ENCODE measurements at regions not wholly inside any gene's neighbourhood (a gene's known extent, or its start where the extent isn't known, plus 50 kb on each side); places are given as distances from the start of the nearest gene placed in this dataset.

DNA sequence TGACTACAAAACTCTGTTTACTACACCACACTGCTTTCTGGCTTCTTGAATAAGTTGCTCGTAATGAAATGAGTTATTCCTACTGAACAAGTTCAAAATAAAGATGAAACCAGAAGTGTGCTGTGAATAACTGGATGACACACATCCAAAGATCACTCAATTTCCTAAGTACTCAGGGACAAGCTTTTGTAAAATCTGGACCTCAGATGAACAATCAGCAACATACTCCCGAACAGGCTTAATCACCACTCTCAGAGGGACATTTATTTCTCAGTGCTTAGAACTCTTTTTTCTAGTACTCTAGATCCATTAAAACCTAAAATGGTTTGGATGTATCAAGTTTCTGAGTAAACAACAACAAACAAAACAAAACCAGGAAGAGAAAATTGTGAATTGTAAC lies 61.5 kb upstream of the EXOC1L start:
- Histone ChIP-seq H3K27me3 (ENCODE audit: insufficient read depth, low read length) (no peaks in the 10 kb centered on the region), H3K79me2 (ENCODE audit: insufficient read depth, low read length) (no peaks in the 10 kb centered on the region), H3F3A (ENCODE audit: insufficient read depth, low read length) (no peaks in the 10 kb centered on the region), H3K4me1 (ENCODE audit: insufficient read depth, low read length, severe bottlenecking) (no peaks in the 10 kb centered on the region), H4K20me1 (ENCODE audit: insufficient read depth, low read length) (no peaks in the 10 kb centered on the region), H3K27ac (ENCODE audit: low read depth, low read length, poor library complexity, severe bottlenecking) (no peak overlapping the region), H3K4me3 (ENCODE audit: low read depth, low read length, poor library complexity, severe bottlenecking) (no peak overlapping the region), H3K9ac (ENCODE audit: low read length) (no peak overlapping the region), H3K36me3 (ENCODE audit: insufficient read depth, low read length) (no peaks in the 10 kb centered on the region), H3K9me3 (ENCODE audit: low read length) (no peaks in the 10 kb centered on the region), H2AFZ (ENCODE audit: low read length) (no peak overlapping the region), H3K4me2 (ENCODE audit: low read length) (no peak overlapping the region), H3K9me2 (ENCODE audit: low read depth, low read length) (no peaks in the 10 kb centered on the region)
- TF ChIP-seq EZH2 (IDR thresholded peaks at IDR 0.05; ENCODE audit: borderline replicate concordance, low read length), result no peak
- TF ChIP-seq, protein P1, sequence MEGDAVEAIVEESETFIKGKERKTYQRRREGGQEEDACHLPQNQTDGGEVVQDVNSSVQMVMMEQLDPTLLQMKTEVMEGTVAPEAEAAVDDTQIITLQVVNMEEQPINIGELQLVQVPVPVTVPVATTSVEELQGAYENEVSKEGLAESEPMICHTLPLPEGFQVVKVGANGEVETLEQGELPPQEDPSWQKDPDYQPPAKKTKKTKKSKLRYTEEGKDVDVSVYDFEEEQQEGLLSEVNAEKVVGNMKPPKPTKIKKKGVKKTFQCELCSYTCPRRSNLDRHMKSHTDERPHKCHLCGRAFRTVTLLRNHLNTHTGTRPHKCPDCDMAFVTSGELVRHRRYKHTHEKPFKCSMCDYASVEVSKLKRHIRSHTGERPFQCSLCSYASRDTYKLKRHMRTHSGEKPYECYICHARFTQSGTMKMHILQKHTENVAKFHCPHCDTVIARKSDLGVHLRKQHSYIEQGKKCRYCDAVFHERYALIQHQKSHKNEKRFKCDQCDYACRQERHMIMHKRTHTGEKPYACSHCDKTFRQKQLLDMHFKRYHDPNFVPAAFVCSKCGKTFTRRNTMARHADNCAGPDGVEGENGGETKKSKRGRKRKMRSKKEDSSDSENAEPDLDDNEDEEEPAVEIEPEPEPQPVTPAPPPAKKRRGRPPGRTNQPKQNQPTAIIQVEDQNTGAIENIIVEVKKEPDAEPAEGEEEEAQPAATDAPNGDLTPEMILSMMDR (IDR thresholded peaks at IDR 0.05; ENCODE audit: low read length), result no peak

DNA sequence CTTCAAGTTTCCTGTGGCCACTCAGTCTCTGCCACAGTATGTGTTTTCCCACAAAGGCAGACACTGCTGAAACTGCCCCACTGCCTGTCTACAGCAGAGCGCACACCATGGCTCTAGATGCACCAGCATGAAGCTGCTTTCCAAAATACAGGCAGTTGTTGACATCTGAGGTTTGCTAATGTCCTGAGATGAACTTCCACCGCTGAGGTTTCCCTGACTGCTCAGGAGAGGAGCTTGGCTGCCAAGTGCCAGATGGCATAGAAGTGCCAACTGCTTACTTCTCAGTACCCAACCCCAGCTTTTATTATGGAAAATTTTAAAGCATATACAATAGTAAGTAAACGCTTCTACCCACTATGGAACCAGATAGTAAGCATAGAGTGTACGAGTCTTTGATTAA lies 61.0 kb upstream of the EXOC1L start:
- Histone ChIP-seq H3K27ac (ENCODE audit: low read depth, low read length, poor library complexity, severe bottlenecking) (no peak overlapping the region), H3K4me3 (ENCODE audit: low read depth, low read length, poor library complexity, severe bottlenecking) (no peak overlapping the region), H3K4me2 (ENCODE audit: low read length) (no peak overlapping the region), H3K9me3 (ENCODE audit: low read length) (no peaks in the 10 kb centered on the region), H3K4me1 (ENCODE audit: insufficient read depth, low read length, severe bottlenecking) (no peaks in the 10 kb centered on the region), H3K9ac (ENCODE audit: low read length) (no peak overlapping the region), H4K20me1 (ENCODE audit: insufficient read depth, low read length) (no peaks in the 10 kb centered on the region), H3K36me3 (ENCODE audit: insufficient read depth, low read length) (no peaks in the 10 kb centered on the region), H3F3A (ENCODE audit: insufficient read depth, low read length) (no peaks in the 10 kb centered on the region), H3K79me2 (ENCODE audit: insufficient read depth, low read length) (no peaks in the 10 kb centered on the region), H2AFZ (ENCODE audit: low read length) (no peak overlapping the region), H3K9me2 (ENCODE audit: low read depth, low read length) (no peaks in the 10 kb centered on the region), H3K27me3 (ENCODE audit: insufficient read depth, low read length) (no peaks in the 10 kb centered on the region)
- TF ChIP-seq, protein P1 (IDR thresholded peaks at IDR 0.05; ENCODE audit: low read length), result no peak
- TF ChIP-seq EZH2 (IDR thresholded peaks at IDR 0.05; ENCODE audit: borderline replicate concordance, low read length), result no peak

GRCh38 chr4:55762819-55763218 lies 56.8 kb upstream of the EXOC1L start:
- no peak overlapping the region for H2AFZ ChIP-seq (ENCODE audit: low read length)
- no peak for TF ChIP-seq EZH2 (IDR thresholded peaks at IDR 0.05; ENCODE audit: borderline replicate concordance, low read length)
- TF ChIP-seq, protein P1 (IDR thresholded peaks at IDR 0.05; ENCODE audit: low read length), result no peak
- H3K9ac ChIP-seq (ENCODE audit: low read length), result no peak overlapping the region

More at GRCh38 chr4:55762819-55763218, 56.8 kb upstream of the EXOC1L start:
- H3K9me3 ChIP-seq (ENCODE audit: low read length), result no peaks in the 10 kb centered on the region
- no peaks in the 10 kb centered on the region for H3K27me3 ChIP-seq (ENCODE audit: insufficient read depth, low read length)
- no peaks in the 10 kb centered on the region for H4K20me1 ChIP-seq (ENCODE audit: insufficient read depth, low read length)
- H3K9me2 ChIP-seq (ENCODE audit: low read depth, low read length), result no peaks in the 10 kb centered on the region
- H3F3A ChIP-seq (ENCODE audit: insufficient read depth, low read length), result no peaks in the 10 kb centered on the region
- no peak overlapping the region for H3K4me2 ChIP-seq (ENCODE audit: low read length)
- H3K79me2 ChIP-seq (ENCODE audit: insufficient read depth, low read length), result no peaks in the 10 kb centered on the region
- no peaks in the 10 kb centered on the region for H3K4me1 ChIP-seq (ENCODE audit: insufficient read depth, low read length, severe bottlenecking)
- no peak overlapping the region for H3K4me3 ChIP-seq (ENCODE audit: low read depth, low read length, poor library complexity, severe bottlenecking)
- no peaks in the 10 kb centered on the region for H3K36me3 ChIP-seq (ENCODE audit: insufficient read depth, low read length)
- no peak overlapping the region for H3K27ac ChIP-seq (ENCODE audit: low read depth, low read length, poor library complexity, severe bottlenecking)

All from OCI-LY1 (cell line).